ENCODE measurements at regions not wholly inside any gene's neighbourhood (a gene's known extent, or its start where the extent isn't known, plus 50 kb on each side); places are given as distances from the start of the nearest gene placed in this dataset.
A peak's percentile ranks its signal among the peaks of the same experiment; 100 is the strongest.

DNA sequence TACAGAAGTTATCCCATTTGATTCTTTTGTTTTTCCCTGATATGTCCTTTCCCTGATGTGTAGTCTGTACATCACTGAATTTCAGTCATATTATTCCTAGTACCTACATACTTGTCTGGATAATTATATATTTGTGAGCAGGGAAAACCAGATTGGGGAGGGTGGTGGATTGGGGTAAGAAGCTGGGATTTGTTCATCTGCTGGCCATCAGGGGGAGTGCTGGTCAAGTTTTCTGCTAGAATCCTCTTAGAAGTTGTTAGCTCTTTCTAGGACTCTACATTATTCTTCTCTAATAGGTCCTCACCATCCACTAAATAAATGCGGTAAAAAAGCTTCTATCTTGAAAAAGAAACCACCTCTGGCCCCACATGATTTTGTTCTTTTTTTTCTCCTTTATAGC, 232.7 kb upstream of the TAC1 start:
- peak; percentile 1 for DNase-seq
- in situ Hi-C loops (cut with HindIII; ENCODE audit: low pct_ligation_motif_present, low sequenced_read_pairs): no loop called here
- Histone ChIP-seq H3K27me3 (replicated peaks) (no peaks in the 10 kb centered on the region), H3K27ac (no peak overlapping the region), H3K36me3 (replicated peaks) (no peaks in the 10 kb centered on the region), H3K4me3 (ENCODE audit: low read depth, low read length) (no peak overlapping the region)
- TF ChIP-seq, protein P1, sequence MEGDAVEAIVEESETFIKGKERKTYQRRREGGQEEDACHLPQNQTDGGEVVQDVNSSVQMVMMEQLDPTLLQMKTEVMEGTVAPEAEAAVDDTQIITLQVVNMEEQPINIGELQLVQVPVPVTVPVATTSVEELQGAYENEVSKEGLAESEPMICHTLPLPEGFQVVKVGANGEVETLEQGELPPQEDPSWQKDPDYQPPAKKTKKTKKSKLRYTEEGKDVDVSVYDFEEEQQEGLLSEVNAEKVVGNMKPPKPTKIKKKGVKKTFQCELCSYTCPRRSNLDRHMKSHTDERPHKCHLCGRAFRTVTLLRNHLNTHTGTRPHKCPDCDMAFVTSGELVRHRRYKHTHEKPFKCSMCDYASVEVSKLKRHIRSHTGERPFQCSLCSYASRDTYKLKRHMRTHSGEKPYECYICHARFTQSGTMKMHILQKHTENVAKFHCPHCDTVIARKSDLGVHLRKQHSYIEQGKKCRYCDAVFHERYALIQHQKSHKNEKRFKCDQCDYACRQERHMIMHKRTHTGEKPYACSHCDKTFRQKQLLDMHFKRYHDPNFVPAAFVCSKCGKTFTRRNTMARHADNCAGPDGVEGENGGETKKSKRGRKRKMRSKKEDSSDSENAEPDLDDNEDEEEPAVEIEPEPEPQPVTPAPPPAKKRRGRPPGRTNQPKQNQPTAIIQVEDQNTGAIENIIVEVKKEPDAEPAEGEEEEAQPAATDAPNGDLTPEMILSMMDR (IDR thresholded peaks at IDR 0.05; ENCODE audit: low read depth, low read length, missing control alignments): peak; percentile 19

DNA sequence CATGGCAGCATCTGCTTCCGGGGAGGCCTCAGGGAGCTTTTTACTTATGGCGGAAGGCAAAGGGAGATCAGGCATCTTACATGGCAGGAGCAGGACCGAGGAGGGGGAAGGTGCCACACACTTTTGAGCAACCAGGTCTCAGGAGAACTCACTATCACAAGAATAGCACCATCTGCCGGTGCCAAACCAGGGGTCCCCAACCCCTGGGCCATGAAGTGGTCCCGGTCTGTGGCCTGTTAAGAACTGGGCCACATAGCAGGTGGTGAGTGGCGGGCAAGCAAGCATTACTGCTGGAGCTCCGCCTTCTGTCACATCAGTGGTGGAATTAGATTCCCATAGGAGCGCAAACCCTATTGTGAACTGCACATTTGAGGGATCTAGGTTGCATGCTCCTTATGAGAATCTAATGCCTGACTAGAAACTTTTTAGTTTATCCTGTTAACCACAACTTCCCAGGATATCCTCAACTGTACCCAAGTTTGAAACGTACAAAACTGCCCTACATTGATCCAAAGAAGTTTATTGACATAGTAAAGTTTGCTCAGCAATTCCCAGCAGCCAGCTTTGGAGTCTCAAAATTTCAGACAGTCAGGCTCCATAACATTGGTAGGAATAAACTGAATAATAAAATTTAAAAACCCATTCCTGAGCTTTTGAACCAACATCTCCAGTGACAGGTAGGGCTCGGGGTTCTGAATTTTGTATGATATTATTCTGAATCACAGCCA, 228.4 kb upstream of the TAC1 start:
- in situ Hi-C loops (cut with HindIII; ENCODE audit: low pct_ligation_motif_present, low sequenced_read_pairs): no loop called here

DNA sequence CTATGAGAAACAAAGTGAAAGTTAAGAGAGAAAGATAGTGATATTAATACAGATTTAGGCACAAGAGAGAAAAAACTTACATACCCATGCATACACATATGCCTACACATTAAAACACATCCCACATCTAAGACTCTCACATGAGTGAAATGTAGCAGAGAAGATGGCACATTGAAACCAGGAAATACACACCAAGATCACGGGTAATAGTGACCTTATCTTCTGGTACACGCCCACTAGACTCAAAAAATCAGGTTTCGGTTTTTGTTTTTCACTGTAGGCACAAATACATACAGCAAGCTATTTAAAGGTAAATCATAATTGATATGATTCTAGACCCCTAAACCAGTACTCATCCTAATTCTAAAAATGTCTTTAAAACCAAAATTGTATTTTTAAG, 225.2 kb upstream of the TAC1 start:
- Histone ChIP-seq H3K4me3 (ENCODE audit: low read depth, low read length) (no peak overlapping the region), H3K36me3 (replicated peaks) (no peaks in the 10 kb centered on the region), H3K27ac (no peak overlapping the region), H3K27me3 (replicated peaks) (no peaks in the 10 kb centered on the region)
- no peak for DNase-seq
- TF ChIP-seq, protein P1 (IDR thresholded peaks at IDR 0.05; ENCODE audit: low read depth, low read length, missing control alignments): no peak
- in situ Hi-C loops (cut with HindIII; ENCODE audit: low pct_ligation_motif_present, low sequenced_read_pairs): no loop called here

More for the DNA sequence above, 228.4 kb upstream of the TAC1 start:
- no peak overlapping the region for H3K27ac ChIP-seq
- TF ChIP-seq, protein P1 (IDR thresholded peaks at IDR 0.05; ENCODE audit: low read depth, low read length, missing control alignments): no peak
- no peak for DNase-seq
- no peaks in the 10 kb centered on the region for H3K27me3 ChIP-seq (replicated peaks)
- no peaks in the 10 kb centered on the region for H3K36me3 ChIP-seq (replicated peaks)
- H3K4me3 ChIP-seq (ENCODE audit: low read depth, low read length): no peak overlapping the region

DNA sequence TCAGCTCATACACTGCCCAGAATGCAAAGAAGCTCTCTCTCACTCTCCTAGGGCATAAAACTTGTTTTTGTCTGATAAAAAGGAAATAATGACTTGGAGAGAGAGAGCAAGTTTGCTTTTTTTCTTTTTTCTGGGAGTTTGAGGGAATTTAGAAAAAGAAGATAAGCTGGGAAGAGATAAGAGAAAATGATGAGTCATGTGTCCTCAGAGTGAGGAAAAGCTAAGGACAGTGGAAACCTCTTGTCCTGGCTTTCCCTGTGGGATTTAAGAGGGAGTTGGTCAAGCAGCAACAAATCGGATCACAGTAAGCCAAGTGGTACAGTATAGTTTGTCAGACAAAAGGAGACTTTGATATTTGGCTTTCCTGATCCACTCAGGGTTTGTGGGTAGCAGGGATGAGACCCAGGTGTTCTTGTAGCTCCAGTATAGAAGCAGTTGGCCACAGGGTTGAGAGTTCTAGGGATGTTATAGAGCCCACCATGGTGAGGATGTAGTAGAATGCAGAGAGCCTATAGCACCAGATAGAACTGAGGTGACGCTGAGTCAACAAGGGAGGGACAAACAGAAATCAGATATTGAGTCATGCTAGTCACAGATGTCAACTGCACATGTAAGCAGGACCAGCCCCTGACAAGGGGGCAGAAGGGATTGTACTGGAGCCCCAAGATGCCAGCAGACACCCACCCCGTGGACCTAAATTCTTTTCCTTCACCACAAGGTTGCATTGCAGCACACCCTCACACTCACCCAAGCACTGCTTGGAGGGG, 219.3 kb upstream of the TAC1 start:
- H3K27me3 ChIP-seq (replicated peaks): no peaks in the 10 kb centered on the region
- H3K4me3 ChIP-seq (ENCODE audit: low read depth, low read length): no peak overlapping the region
- DNase-seq: no peak
- no peaks in the 10 kb centered on the region for H3K36me3 ChIP-seq (replicated peaks)
- H3K27ac ChIP-seq: no peak overlapping the region
- TF ChIP-seq, protein P1 (IDR thresholded peaks at IDR 0.05; ENCODE audit: low read depth, low read length, missing control alignments): no peak
- in situ Hi-C loops (cut with HindIII; ENCODE audit: low pct_ligation_motif_present, low sequenced_read_pairs): no loop called here

DNA sequence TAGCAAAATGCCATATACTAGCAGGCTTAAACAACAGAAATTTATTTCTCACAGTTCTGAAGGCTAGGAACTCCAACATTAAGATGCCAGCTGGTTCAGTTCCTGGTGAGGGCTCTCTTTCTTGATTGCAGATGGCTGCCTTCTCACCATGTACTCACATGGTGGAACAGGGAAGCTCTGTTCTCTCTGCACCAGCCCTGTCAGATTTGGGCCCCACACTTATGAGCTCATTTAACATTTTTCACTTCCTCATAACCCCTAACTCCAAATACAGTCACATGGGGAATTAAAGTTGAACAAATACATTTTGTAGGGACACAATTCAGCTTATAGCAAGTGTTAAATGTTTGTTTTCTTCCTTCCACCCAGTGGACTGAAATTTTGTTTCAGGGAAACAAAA, 218.6 kb upstream of the TAC1 start:
- DNase-seq: no peak
- Histone ChIP-seq H3K36me3 (replicated peaks) (no peaks in the 10 kb centered on the region), H3K27ac (no peak overlapping the region), H3K27me3 (replicated peaks) (no peaks in the 10 kb centered on the region), H3K4me3 (ENCODE audit: low read depth, low read length) (no peak overlapping the region)
- TF ChIP-seq, protein P1 (IDR thresholded peaks at IDR 0.05; ENCODE audit: low read depth, low read length, missing control alignments): no peak
- in situ Hi-C loops (cut with HindIII; ENCODE audit: low pct_ligation_motif_present, low sequenced_read_pairs): no loop called here

All from brain microvascular endothelial cell (primary cell).